ENCODE measurements at regions not wholly inside any gene's neighbourhood (a gene's known extent, or its start where the extent isn't known, plus 50 kb on each side); places are given as distances from the start of the nearest gene placed in this dataset.

DNA sequence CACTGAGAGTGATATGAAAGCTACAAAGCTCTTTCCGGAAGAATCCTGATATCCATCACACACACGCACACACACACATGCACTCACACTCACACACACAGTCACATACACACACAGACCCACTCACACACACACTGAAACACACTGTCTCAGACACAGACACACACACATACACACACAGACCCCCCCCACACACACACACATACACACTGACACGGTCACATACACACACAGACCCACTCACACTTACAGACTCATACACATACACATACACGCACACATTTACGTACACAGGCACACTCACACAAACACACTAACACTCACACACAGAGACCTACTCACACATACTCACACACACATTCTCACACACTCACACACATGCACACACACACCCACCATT, 58.6 kb downstream of the LIG4 start:
- DNase-seq (ENCODE audit: low read depth in 2 of 2) = no peak

DNA sequence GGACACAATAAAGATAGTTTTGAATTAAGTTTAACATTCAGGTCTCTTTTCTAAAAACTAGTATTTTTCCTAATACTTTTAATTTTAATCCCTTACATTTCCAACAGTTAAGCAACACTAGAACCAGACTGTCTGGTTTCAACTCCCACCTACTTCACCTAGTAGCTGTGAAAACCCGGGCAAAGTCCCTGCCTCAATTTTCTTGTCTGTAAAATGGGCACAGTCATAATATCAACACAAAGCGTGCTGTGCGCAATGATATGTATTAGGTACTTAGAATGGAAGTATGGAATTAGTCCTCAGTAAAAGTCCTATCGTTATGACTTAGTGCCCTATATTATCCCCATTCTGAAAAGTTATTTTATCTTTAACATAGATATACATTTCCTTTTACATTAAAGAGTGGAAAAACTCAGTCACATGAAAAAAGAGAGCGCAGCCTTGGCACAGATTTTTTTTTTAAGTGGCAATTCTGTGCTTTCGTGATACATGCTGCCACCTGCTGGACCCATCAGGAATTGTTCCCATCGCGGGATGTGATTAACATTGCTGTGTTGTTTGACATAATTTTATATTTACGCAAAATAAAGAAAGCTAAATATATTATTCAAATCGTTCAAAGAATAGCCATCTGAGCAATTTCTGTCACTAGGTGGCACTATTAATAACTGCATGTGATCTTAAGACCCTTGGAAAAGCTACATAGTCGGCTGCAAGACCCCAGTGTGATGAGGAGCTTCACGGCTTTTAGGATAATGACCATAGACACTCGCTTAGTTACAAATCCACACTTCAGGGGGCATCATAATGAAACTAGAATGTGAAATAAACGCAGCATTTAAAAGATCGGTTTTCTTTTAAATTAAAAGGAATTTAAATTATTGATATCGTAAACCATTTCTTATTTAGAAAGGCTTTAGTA, 59.9 kb downstream of the LIG4 start:
- peak; percentile 34 to 40 for DNase-seq (ENCODE audit: low read depth in 2 of 2)

DNA sequence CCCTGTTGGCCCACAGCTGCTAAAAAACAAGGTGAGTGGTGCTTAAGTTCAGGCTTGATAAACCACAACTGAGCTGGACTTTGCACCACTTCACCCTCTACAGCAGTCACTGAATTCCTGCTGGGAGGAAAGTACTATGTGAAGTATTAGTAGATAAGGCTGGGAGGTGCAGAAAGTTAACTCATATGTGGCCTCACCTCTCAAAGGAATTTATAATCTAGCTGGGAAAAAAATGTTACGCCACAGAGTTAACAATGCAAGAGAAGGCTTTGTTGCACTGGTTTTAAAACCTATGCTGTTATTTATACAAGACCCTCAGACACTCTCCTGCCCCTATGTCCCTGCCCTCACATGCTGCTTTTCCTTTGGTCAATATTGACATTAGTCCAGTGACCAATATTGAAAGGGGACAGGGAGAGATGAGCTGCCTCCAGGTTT, 60.9 kb downstream of the LIG4 start:
- DNase-seq (ENCODE audit: low read depth in 2 of 2) = no peak

DNA sequence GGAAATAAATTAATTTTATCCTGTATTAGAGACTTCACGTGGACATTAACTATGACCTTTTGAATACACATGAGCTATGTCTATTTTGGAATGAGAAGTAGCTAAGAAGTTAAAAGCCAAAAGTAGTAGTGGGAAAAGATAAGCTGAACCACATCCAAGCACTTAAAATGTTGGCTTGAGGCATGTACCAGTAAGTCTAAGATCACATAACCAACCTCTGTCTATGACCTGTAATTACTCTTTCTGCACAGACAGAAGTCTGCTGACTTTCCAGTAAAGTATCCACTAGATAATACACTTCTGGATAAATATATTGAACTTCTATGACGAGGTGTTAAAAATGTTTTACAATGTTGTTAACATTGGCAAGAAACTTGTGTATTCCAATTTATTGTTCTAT, 68.7 kb downstream of the LIG4 start:
- DNase-seq (ENCODE audit: low read depth in 2 of 2) = no peak

DNA sequence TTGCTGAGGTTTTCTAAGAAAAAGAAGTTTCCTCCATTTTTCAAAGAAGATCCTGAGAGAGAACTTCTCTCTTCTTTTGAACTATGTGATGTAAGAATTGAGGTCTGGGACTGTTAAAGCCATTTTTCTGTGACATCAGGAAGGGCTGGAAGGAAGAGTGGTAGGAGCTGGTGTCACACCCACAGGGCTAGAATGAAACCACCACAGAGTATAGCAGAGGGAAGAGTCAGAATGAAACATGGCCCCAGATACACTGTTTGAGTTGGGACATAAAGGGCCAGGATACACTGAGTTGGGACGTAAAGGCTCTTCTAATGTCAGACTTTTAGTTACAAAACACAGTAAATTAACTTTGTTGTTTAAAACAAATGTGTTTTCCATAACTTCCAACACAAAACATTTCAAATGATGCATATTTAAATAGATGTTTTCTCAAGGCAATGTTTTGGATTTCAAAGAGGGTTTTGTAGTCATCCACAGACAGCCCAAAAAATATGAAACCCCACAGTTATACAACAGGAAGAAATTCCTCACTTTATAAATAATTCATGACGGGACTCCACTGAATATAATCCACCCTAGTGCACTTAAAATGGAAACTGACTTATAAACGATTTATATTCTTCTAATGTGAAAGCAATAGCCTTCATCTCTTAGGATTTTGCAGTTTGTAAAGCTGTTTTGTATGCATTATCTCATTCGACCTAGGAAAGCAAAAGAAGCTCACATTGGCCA, 72.5 kb downstream of the LIG4 start:
- no peak for DNase-seq (ENCODE audit: low read depth in 2 of 2)

DNA sequence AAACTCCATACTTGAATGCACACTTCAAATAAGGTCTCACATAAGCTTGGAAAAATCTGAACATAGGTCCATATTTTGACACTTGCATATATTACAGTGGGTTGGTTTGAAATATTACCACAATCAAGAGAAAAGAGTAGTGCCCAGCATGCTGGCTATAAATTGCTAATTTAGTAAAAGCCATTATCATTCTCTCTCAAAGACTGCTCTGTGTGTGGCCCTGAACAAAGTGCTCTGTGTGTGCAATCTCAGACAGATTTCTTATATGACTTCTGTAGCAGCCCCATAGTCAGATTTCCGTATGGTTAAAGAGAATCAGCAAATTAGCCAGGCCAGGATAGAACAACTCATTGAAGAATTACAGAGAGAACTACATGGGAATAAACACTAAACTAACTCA, 78.2 kb downstream of the LIG4 start:
- DNase-seq (ENCODE audit: low read depth in 2 of 2) = no peak

DNA sequence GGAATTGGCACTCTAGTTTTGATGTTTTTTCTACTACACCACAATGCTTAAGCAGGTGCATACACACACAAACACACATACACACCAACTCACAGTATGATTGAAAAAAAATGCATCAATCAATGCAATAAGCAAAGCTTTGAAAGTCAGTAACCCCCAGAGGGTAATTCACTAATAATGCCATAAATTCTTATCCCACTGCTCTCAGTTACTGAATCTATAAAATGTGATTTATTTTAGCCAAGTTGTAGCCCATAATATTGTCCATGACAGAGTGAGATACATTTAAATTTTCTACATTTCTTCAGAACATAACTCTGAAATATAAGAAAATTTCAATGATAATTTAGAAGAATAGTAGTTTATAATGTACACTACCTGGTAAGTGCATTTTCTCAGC, 87.9 kb downstream of the LIG4 start:
- DNase-seq (ENCODE audit: low read depth in 2 of 2) = no peak

DNA sequence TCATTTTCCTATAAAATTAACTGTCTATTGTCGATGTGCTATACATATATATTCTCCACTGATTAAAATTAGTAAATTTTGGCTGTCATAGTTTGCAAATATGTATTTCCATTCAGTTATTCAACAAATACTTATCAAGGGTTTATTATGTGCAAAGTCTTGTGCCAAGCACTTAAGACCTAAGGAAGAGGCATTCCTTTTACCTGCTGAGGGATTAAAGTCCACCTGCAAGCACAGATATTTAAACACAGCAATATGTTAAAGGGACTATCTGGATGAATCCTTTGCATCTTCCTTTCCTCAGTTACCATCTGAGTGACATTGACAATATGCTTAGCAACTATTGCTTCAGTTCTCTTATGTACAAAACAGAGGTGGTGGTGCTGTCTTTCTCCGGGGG, 89.3 kb downstream of the LIG4 start:
- DNase-seq (ENCODE audit: low read depth in 2 of 2) = no peak

DNA sequence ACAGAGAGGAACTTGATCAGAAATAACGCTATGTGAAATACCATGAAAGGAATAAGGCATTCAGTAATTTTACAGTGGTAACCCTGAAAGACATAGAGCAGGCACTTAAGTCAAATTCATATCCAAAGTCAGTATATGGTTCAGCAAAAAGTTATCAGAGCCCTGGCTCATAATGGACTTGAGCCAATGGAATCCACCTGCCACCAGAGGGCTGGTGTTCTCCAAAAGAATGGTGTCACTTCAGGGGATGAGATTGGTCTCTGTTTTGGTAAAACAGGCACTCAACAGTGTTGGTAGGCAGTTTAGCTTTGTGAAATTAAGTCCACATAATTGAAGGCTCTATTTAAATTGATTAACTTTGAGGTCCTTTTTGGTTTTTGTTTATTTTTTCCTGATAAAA, 93.9 kb downstream of the LIG4 start:
- no peak for DNase-seq (ENCODE audit: low read depth in 2 of 2)

DNA sequence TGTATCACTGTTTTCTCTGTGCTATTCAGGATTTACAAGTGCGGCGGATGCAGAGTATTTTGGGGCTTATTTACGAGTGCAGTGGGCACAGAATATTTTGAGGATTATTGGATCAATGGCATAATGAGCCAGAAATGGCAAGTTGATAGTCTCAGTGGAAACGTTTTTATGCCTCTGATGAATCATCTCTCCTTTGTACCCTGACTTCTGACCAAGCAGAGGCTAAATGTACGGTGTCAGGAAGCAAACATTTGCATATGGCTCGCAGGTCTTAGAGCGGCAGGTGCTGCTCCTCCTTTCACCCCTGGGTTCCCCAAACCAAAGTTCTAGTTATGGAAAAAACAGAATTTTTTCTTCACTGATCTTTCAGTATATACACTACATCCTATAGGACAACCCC, 94.5 kb downstream of the LIG4 start:
- DNase-seq (ENCODE audit: low read depth in 2 of 2) = no peak

DNA sequence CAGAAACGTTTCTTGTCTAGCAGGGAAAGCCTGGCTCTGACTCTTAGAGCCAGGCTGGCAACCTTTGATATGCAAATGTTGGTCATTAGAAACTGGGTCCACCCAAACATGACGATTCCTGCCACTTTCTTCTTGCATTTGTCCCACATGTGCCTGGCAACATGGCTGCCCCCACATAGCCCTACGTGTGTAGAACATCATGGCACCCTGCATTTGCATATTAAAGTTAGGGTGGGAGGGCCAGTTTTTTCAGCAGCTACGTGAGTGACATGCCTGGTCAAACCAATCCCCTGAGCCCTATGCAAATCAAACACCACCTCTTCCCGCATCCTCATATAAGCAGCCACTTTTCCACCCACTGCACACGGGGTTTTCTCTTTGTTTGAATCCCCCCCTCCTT, 95.0 kb downstream of the LIG4 start:
- DNase-seq (ENCODE audit: low read depth in 2 of 2) = no peak

DNA sequence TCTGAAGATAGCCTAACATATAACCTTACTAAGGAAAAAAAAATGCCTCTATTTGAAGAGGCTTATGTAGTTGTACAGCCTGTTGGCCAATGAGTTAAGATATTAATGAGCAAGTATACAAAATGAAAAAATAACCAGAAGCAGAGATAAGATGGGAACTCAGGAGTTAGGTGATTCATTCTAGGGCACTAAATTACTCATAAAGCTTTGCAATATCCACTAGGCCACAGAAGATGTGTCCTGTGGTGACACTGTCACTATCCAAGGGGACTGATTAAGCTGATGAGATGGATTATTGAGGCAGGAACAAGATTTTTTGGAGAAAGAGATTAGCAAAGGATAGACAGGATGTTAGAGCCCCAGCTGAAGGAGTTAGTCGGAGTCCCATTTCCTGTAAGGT, 99.6 kb downstream of the LIG4 start:
- DNase-seq (ENCODE audit: low read depth in 2 of 2) = no peak

DNA sequence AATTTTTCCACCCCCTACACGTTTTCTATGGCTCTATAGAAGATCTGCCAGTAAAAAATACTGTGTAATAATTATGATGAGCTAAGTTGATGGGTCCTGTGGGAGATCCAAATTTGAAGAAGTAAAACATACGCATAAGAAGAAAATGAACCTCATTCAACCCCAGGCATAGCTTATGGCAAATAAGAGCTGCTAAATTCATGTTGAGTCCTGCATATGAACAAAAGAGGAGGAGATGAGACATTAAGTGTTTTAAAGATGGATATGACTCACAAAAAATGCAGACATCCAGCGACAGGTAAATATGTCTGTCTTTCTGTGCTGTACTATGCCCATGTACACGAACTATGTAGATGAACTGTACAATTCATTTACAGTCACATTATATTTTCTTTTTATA, 101.9 kb downstream of the LIG4 start:
- no peak for DNase-seq (ENCODE audit: low read depth in 2 of 2)

DNA sequence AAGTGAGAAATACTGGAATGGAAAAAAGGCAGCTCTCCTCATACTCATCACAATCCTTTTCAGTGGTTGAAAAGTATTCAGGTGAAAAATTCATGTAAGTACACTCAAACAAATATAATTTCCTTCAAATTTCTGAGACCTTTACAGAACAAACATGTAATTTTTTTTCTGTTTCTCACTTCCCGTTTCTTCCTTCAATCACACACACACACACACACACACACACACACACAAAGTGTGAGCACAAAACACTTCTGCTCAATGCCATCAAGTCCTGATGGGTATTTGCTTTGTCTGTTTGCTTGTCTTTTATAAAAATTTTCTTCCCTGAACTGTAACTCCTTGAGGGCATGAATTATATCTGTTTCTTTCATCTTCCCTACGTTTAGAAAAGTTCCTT, 110.6 kb downstream of the LIG4 start:
- no peak for DNase-seq (ENCODE audit: low read depth in 2 of 2)

DNA sequence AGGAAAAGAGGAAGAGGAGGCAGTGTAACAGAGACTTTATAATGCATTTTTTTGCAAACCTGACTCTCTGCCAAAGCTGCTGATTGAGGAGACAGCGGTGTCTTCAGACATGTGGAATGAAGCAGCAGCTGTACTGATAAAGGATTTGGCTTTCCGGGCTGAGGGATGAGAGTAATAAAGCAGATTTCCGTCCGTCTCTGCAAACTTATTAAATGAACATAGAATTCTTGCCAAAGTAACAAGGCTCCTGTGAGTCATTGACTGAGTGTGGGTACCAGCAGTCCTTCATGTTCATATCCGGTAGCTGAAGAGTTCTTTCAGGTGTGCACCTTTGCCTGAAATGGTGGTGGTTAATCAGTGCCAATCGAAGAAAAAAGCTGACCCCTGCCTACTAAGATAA, 112.6 kb downstream of the LIG4 start:
- no peak for DNase-seq (ENCODE audit: low read depth in 2 of 2)

DNA sequence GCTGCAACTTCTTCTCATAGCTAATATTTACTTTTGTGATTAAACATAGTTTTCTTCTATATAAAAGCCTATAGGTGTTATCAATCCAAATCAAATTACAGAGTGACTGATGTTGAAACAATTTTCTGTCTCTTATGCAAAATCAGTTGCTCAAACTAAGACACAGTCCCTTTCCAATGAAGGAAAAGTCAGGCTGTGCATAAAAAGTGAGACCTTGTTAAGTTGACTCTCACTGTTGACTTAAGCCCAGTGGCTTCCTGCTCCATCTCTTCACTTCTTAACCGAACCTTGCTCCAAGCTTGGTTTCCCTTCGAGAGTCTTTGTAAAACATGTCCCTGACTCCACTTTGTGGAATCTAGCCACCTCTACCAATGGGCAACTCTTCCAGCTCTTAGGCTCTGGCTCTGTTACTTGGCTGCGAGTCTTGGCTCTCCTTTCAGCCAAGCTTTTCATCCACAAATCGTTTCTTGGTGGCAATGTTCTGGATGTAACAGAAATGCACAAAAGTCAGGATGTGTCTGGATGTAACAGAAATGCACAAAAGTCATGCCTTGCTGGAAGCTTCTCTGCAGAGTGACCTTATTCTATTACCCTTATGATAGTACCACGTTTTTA, 118.9 kb downstream of the LIG4 start:
- DNase-seq (ENCODE audit: low read depth in 2 of 2) = no peak

DNA sequence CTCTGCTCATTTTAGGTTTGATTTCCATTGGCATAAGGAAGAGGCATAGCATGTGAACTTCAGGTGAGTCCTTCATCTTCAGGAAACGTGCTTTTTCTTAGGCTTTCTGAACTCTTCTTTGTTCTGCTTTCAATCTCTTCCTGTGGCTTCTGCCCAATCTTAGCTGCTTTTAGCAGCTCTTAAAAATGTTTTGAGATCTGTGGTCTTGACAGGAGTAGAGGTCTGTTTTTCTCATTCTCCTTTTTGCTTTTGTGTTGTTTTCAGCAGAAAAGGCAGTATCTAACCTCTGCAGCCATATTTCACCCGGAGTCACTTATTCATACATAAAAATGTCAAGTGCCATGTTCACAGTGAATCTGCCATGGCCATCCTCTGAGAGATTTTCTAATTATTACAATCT, 120.3 kb downstream of the LIG4 start:
- no peak for DNase-seq (ENCODE audit: low read depth in 2 of 2)

DNA sequence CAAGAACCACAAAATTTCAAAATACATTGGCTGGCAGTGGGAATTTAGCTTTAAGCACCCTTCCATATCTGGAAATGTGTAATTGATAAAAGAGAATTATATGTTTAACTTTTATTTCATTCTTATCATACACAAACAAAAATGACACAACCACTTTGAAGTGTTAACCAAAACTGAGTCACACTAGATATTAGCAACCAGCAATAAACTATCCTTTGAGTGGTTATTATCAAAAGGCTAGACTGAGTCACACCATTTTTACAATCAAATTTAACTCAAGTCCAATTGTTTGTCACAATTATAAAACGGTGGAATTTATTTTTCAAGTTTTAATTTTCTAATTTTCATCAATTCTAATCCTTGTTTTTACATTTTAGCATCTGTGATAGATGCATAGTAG, 121.7 kb downstream of the LIG4 start:
- no peak for DNase-seq (ENCODE audit: low read depth in 2 of 2)

DNA sequence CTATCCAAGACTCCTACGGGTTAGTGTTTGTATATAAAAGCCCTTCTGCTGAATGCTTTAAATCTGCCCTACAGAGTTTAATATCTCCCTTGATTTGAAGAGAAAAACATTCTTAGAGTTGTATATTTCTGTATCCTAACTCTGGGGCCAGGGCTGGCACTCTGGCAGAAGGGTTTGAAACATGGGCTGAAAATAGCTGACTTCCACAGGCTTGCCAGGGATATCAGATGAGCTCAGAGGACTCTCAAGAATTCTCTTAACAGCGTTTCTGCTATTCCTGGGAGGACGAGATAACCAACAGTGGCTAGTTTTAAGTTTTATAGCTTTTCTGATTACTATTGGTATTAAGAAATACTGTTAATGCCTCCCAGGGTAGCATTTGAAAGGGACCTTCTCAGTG, 127.5 kb downstream of the LIG4 start:
- DNase-seq (ENCODE audit: low read depth in 2 of 2) = no peak

DNA sequence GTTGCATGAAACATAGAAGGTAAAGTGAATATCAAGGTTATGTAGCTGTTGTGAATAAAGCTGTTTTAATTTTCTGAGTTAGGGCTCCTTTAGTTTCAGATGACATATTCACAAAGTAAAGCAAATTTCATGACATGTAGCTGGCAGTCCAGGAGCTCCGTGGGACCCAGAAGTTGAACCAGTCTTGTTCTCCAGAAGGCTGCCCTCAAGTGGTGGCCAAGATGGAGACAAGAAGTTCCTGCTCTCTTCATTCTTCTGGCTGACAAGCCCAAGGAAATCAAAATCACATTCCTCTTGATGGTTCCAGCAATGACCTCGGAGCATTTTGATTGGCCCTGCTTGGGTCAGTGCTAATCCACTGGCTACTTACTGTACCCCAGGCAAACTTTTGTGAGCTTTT, 128.7 kb downstream of the LIG4 start:
- no peak for DNase-seq (ENCODE audit: low read depth in 2 of 2)

DNA sequence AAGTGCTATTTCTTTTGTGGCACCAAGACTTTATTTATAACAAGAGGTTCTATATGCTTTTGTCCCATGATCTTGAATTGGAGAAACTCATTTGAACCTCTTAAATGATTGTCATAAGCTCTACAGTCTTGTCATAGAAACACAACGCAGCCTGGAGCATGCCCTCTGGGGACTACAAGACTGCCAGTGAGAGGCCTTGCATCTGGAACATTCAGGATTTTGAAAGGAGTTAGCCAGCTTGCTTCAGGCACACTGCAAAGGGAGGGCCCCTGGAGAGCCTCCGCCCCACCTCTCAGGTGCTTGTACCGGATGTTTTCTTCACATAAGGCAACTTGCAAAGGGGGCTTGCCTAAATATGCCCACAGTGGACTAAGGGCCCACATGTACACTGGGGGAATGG, 130.5 kb downstream of the LIG4 start:
- no peak for DNase-seq (ENCODE audit: low read depth in 2 of 2)

DNA sequence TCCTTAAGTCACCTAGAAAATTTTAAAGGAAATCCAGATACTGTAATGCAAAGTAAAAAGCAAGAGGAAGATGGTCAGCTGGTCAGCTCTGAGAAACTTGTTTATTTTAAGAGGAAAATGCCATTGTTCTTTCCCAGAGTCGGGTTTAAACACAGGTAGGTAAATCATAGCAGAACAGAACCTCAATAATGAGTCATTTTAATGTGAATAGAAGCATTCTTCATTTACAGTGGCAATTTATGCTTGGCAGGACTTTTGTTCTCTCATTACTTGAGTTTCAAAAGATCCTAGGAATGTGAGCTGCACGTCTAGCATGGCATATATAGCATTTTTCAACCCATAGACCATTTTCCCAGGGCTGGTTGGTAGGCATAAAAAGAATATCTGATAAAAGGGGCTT, 132.3 kb downstream of the LIG4 start:
- DNase-seq (ENCODE audit: low read depth in 2 of 2) = no peak

DNA sequence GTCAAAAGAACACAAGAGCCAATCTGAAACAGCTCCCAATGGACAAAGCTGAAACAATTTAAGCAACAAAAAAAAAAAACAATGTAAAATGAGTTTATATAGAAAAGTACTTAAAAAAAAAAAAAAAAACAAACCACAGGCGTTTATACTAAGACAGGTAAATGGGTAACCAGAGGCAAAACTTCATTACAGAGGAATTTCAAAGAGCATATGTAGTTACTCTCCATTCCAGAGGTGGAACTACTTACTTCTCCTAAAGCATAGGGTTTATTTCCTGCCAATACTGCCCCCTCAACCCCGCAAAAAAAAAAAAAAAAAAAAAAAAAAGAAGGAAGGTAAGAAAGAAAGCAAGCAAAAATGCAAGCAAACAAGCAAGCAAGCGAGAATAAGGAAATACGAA, 132.9 kb downstream of the LIG4 start:
- DNase-seq (ENCODE audit: low read depth in 2 of 2) = no peak
